A673 (cell line): ENCODE measurements at regions not wholly inside any gene's neighbourhood (a gene's known extent, or its start where the extent isn't known, plus 50 kb on each side); places are given as distances from the start of the nearest gene placed in this dataset.
"Not testable (repeated sequence)": the region's sequence is repeated elsewhere in the genome, so short reads cannot be mapped to it uniquely, and the experiment has no call there.

ENCODE experiments used
- CTCF ChIP-seq: fragments of 300-800, 200-600 bp; sonication (generic); conservative IDR thresholded peaks from 2 replicates; pipeline ENCODE4 v1.5.1; 2017; ENCODE audit warnings: low read depth, mild to moderate bottlenecking, antibody characterized with exemption, low read length, moderate library complexity, mixed read lengths
- EZH2 ChIP-seq: fragments of 200-600 bp; sonication (generic); IDR thresholded peaks from 2 replicates; pipeline ENCODE4 v1.6.1; 2017; ENCODE audit warnings: borderline replicate concordance, low read depth, mild to moderate bottlenecking, mixed read lengths, antibody characterized with exemption, low read length; ENCODE audit not compliant: poor library complexity, severe bottlenecking

GRCh38 chr9:117944750-117945149 lies 240.5 kb downstream of the TLR4 start:
- TF ChIP-seq CTCF, EZH2: not testable (repeated sequence)
